ENCODE measurements at regions not wholly inside any gene's neighbourhood (a gene's known extent, or its start where the extent isn't known, plus 50 kb on each side); places are given as distances from the start of the nearest gene placed in this dataset.
A peak's percentile ranks its signal among the peaks of the same experiment; 100 is the strongest.

- no peak for DNase-seq
These were observed 1603.2 kb upstream of the PABPC4L start for GRCh38 chr4:135804785-135805184.

GRCh38 chr4:135777361-135777760 lies 1575.8 kb upstream of the PABPC4L start:
- DNase-seq: no peak

- DNase-seq: no peak
These were observed 1574.3 kb upstream of the PABPC4L start for GRCh38 chr4:135775909-135776308.

- no peak for DNase-seq
These were observed 1568.9 kb upstream of the PABPC4L start for GRCh38 chr4:135770505-135770904.

- DNase-seq: no peak
These were observed 1543.3 kb upstream of the PABPC4L start for GRCh38 chr4:135744928-135745327.

- no peak for DNase-seq
These were observed 1540.0 kb upstream of the PABPC4L start for GRCh38 chr4:135741583-135741982.

- DNase-seq: no peak
These were observed 1537.8 kb upstream of the PABPC4L start for GRCh38 chr4:135739354-135739753.

GRCh38 chr4:135735512-135735911 lies 1533.9 kb upstream of the PABPC4L start:
- DNase-seq: no peak

GRCh38 chr4:135732448-135732847 lies 1530.9 kb upstream of the PABPC4L start:
- DNase-seq: no peak

GRCh38 chr4:135731682-135732081 lies 1530.1 kb upstream of the PABPC4L start:
- no peak for DNase-seq

GRCh38 chr4:135724421-135724820 lies 1522.8 kb upstream of the PABPC4L start:
- no peak for DNase-seq

- DNase-seq: peak; percentile 3
These were observed 1516.4 kb upstream of the PABPC4L start for GRCh38 chr4:135718019-135718418.

- DNase-seq: no peak
These were observed 1503.8 kb upstream of the PABPC4L start for GRCh38 chr4:135705343-135705742.

GRCh38 chr4:135694066-135694465 lies 1492.5 kb upstream of the PABPC4L start:
- DNase-seq: no peak

- no peak for DNase-seq
These were observed 1482.4 kb upstream of the PABPC4L start for GRCh38 chr4:135684001-135684400.

- DNase-seq: no peak
These were observed 1470.6 kb upstream of the PABPC4L start for GRCh38 chr4:135672202-135672601.

GRCh38 chr4:135670548-135670947 lies 1469.0 kb upstream of the PABPC4L start:
- no peak for DNase-seq

Data from amniotic stem cell (primary cell).